H1 (cell line): ENCODE measurements at regions not wholly inside any gene's neighbourhood (a gene's known extent, or its start where the extent isn't known, plus 50 kb on each side); places are given as distances from the start of the nearest gene placed in this dataset.

Source experiments
- CTCF ChIA-PET: fragments of 300-600 bp; sonication (Branson Sonifier 250); formaldehyde crosslinking; loops from one replicate; lab custom pipeline; 2021; ENCODE audit not compliant: partially characterized antibody; lab: Charles Lee
- POLR2A ChIA-PET: fragments of 300-600 bp; sonication (Branson Sonifier 250); formaldehyde crosslinking; loops from one replicate; lab custom pipeline; 2021; ENCODE audit warnings: inconsistent platforms; ENCODE audit not compliant: partially characterized antibody; lab: Charles Lee
- DNase-seq, 2 experiments: peaks; one replicate each; pipeline versions ENCODE4 v3.0.0 to v3.0.0-alpha.2; 2010 to 2022; ENCODE audit warnings: low spot score in 2 of 2, low read depth in 1 of 2, mixed read lengths in 1 of 2
- FAIRE-seq: peaks from 2 replicates; lab custom pipeline; 2011; peaks lifted over from hg19 to GRCh38; lab: Jason Lieb, UNC
- H2AFZ ChIP-seq: 2 replicates; pipeline ENCODE4 v1.8.1; 2012; ENCODE audit warnings: low read length, inconsistent platforms
- H2AK5ac ChIP-seq: 2 replicates; pipeline ENCODE4 v1.6.1; 2013; ENCODE audit warnings: low read depth, low read length
- H2BK120ac ChIP-seq: replicated peaks from 2 replicates; pipeline ENCODE3; 2013; ENCODE audit warnings: low read depth, low read length, inconsistent platforms
- H2BK12ac ChIP-seq: 2 replicates; pipeline ENCODE4 v1.6.1; 2013; ENCODE audit warnings: low read depth, low read length
- H2BK15ac ChIP-seq: 2 replicates; pipeline ENCODE4 v1.6.1; 2013; ENCODE audit warnings: low read length
- H2BK20ac ChIP-seq: 2 replicates; pipeline ENCODE4 v1.6.1; 2013; ENCODE audit warnings: low read length
- H2BK5ac ChIP-seq: 2 replicates; pipeline ENCODE4 v1.6.1; 2013; ENCODE audit warnings: low read depth, low read length
- H3K14ac ChIP-seq: 2 replicates; pipeline ENCODE4 v1.6.1; 2013; ENCODE audit warnings: inconsistent platforms; ENCODE audit not compliant: insufficient read length
- H3K18ac ChIP-seq: 2 replicates; pipeline ENCODE4 v1.6.1; 2013; ENCODE audit warnings: low read length; ENCODE audit errors: extremely low read depth
- H3K23ac ChIP-seq: 2 replicates; pipeline ENCODE4 v1.6.1; 2013; ENCODE audit warnings: inconsistent platforms; ENCODE audit not compliant: insufficient read length
- H3K23me2 ChIP-seq: 2 replicates; pipeline ENCODE4 v1.6.1; 2013; ENCODE audit warnings: low read depth, low read length
- H3K27ac ChIP-seq: 2 replicates; pipeline ENCODE4 v1.6.1; 2011; ENCODE audit warnings: low read depth, low read length, inconsistent platforms
- H3K27me3 ChIP-seq, 4 experiments: replicated peaks in 1 of 4; 1 replicate in 1 of 4; 2 replicates in 3 of 4; pipeline versions ENCODE4 v1.6.1 to v1.8.1; 2011 to 2013; ENCODE audit warnings: low read length in 3 of 4, mild to moderate bottlenecking in 3 of 4, inconsistent platforms in 2 of 4, mixed read lengths in 2 of 4, moderate library complexity in 1 of 4; ENCODE audit not compliant: control insufficient read depth in 3 of 4, insufficient read depth in 3 of 4; ENCODE audit errors: extremely low read depth in 1 of 4
- H3K36me3 ChIP-seq, 4 experiments: 2 replicates each; pipeline versions ENCODE4 v1.6.1 to v1.8.1; 2011 to 2013; ENCODE audit warnings: mild to moderate bottlenecking in 4 of 4, low read length in 3 of 4, moderate library complexity in 2 of 4, control low read depth in 1 of 4, inconsistent platforms in 1 of 4; ENCODE audit not compliant: insufficient read depth in 4 of 4, control insufficient read depth in 2 of 4
- H3K4ac ChIP-seq: replicated peaks from 2 replicates; pipeline ENCODE3; 2013; ENCODE audit warnings: low read length, low read depth, mixed read lengths, inconsistent platforms; ENCODE audit not compliant: insufficient read length
- H3K4me1 ChIP-seq, 4 experiments: replicated peaks in 1 of 4; 1 replicate in 1 of 4; 2 replicates in 3 of 4; pipeline versions ENCODE4 v1.6.1 to v1.8.1; 2011 to 2013; ENCODE audit warnings: low read length in 3 of 4, inconsistent platforms in 2 of 4, mixed read lengths in 1 of 4; ENCODE audit not compliant: insufficient read depth in 4 of 4, control insufficient read depth in 3 of 4
- H3K4me2 ChIP-seq, 2 experiments: 2 replicates each; pipeline versions ENCODE4 v1.6.1 to v1.8.1; 2011 to 2013; ENCODE audit warnings: low read depth in 2 of 2, low read length in 2 of 2, control low read depth in 1 of 2, inconsistent platforms in 1 of 2, mild to moderate bottlenecking in 1 of 2; ENCODE audit not compliant: insufficient read depth in 1 of 2
- H3K4me3 ChIP-seq, 4 experiments: fragments of 200-600, 300-600 bp in 1 of 4; sonication (generic), shearing (Covaris generic), sonication (Bioruptor Twin) in 1 of 4; 2 replicates each; pipeline versions ENCODE4 v1.5.1 to v1.8.1; 2011 to 2016; ENCODE audit warnings: low read length in 4 of 4, low read depth in 3 of 4, control low read depth in 2 of 4, inconsistent platforms in 2 of 4, mild to moderate bottlenecking in 2 of 4, mixed read lengths in 1 of 4, moderate library complexity in 1 of 4; ENCODE audit not compliant: insufficient read depth in 2 of 4; ENCODE audit errors: extremely low read depth in 1 of 4
- H3K56ac ChIP-seq: replicated peaks from 2 replicates; pipeline ENCODE3; 2013; ENCODE audit warnings: low read depth, mild to moderate bottlenecking, mixed read lengths, low read length, inconsistent platforms; ENCODE audit not compliant: insufficient read length
- H3K79me1 ChIP-seq: 2 replicates; pipeline ENCODE4 v1.6.1; 2013; ENCODE audit warnings: low read depth, low read length, control low read depth
- H3K79me2 ChIP-seq, 2 experiments: 2 replicates each; pipeline versions ENCODE4 v1.6.1 to v1.8.1; 2012 to 2013; ENCODE audit warnings: low read length in 2 of 2, mild to moderate bottlenecking in 2 of 2, inconsistent platforms in 1 of 2; ENCODE audit not compliant: insufficient read depth in 2 of 2, control insufficient read depth in 1 of 2
- H3K9ac ChIP-seq, 4 experiments: replicated peaks in 1 of 4; 1 replicate in 1 of 4; 2 replicates in 3 of 4; pipeline versions ENCODE4 v1.6.1 to v1.8.1; 2011 to 2013; ENCODE audit warnings: low read depth in 3 of 4, low read length in 3 of 4, control low read depth in 2 of 4, mild to moderate bottlenecking in 2 of 4, moderate library complexity in 2 of 4, inconsistent platforms in 1 of 4; ENCODE audit errors: extremely low read depth in 1 of 4
- H3K9me3 ChIP-seq, 2 experiments: 2 replicates each; pipeline versions ENCODE4 v1.6.1 to v1.8.1; 2012 to 2013; ENCODE audit warnings: mild to moderate bottlenecking in 2 of 2, moderate library complexity in 2 of 2, control low read depth in 1 of 2, inconsistent platforms in 1 of 2, low read depth in 1 of 2, low read length in 1 of 2, mixed read lengths in 1 of 2; ENCODE audit not compliant: insufficient read depth in 2 of 2
- H4K20me1 ChIP-seq, 2 experiments: replicated peaks in 1 of 2; 2 replicates each; pipeline versions ENCODE3 to v1.8.1; 2011 to 2013; ENCODE audit warnings: inconsistent platforms in 2 of 2, low read length in 2 of 2, mild to moderate bottlenecking in 1 of 2; ENCODE audit not compliant: insufficient read depth in 2 of 2, control insufficient read depth in 1 of 2
- H4K5ac ChIP-seq: 2 replicates; pipeline ENCODE4 v1.6.1; 2013; ENCODE audit warnings: low read length, low read depth, mixed read lengths, inconsistent platforms; ENCODE audit not compliant: insufficient read length
- H4K8ac ChIP-seq: 2 replicates; pipeline ENCODE4 v1.8.0; 2013; ENCODE audit warnings: mild to moderate bottlenecking, moderate library complexity, low read length, inconsistent platforms; ENCODE audit not compliant: insufficient read depth; ENCODE audit errors: extremely low read depth
- H4K91ac ChIP-seq: replicated peaks from 2 replicates; pipeline ENCODE3; 2013; ENCODE audit warnings: low read length, mixed read lengths, inconsistent platforms; ENCODE audit not compliant: insufficient read length
- ASH2L ChIP-seq: fragments of 200-600, 300-600 bp; sonication (generic); IDR thresholded peaks from one replicate; pipeline ENCODE4 v1.7.1; 2017; ENCODE audit warnings: low read length
- BCL11A ChIP-seq, 2 experiments: IDR thresholded peaks; one replicate each; pipeline ENCODE4 v1.6.1; 2011; ENCODE audit warnings: low read depth in 2 of 2, low read length in 2 of 2, mild to moderate bottlenecking in 2 of 2
- CBX5 ChIP-seq: fragments of 300-800, 300-1000 bp; sonication (generic); IDR thresholded peaks from 2 replicates; pipeline ENCODE4 v1.7.1; 2016; ENCODE audit warnings: antibody characterized with exemption, low read length, low read depth
- CBX8 ChIP-seq: fragments of 300-800, 300-1000 bp; sonication (generic); IDR thresholded peaks from 2 replicates; pipeline ENCODE4 v1.7.1; 2016; ENCODE audit warnings: low read depth, low read length, borderline replicate concordance
- CREB1 ChIP-seq: IDR thresholded peaks from 2 replicates; pipeline ENCODE4 v1.6.1; 2012; ENCODE audit warnings: inconsistent platforms
- CTBP2 ChIP-seq: IDR thresholded peaks from 2 replicates; pipeline ENCODE4 v1.7.0; 2011; ENCODE audit warnings: borderline replicate concordance, mild to moderate bottlenecking, moderate library complexity, mixed read lengths, low read length; ENCODE audit not compliant: insufficient read depth, insufficient read length
- EZH2 ChIP-seq: fragments of 200-600 bp; sonication (generic); IDR thresholded peaks from 2 replicates; pipeline ENCODE4 v1.7.1; 2012; ENCODE audit warnings: low read depth, mild to moderate bottlenecking, moderate library complexity, low read length, inconsistent platforms; ENCODE audit not compliant: severe bottlenecking
- KDM5A ChIP-seq: fragments of 200-600 bp; IDR thresholded peaks from 2 replicates; pipeline ENCODE4 v1.7.1; 2012; ENCODE audit warnings: mild to moderate bottlenecking, low read length, inconsistent platforms, mixed read lengths
- NRF1 ChIP-seq: IDR thresholded peaks from 2 replicates; pipeline ENCODE4 v1.6.1; 2011; ENCODE audit warnings: mild to moderate bottlenecking, low read depth, low read length, improper control_type of control experiment
- RFX5 ChIP-seq: IDR thresholded peaks from 2 replicates; pipeline ENCODE4 v1.6.1; 2011; ENCODE audit warnings: low read depth, low read length, improper control_type of control experiment, borderline replicate concordance
- RXRA ChIP-seq: IDR thresholded peaks from 2 replicates; pipeline ENCODE4 v1.6.1; 2011; ENCODE audit warnings: low read depth, mild to moderate bottlenecking, low read length, moderate library complexity; ENCODE audit not compliant: insufficient read depth
- SP2 ChIP-seq: IDR thresholded peaks from 2 replicates; pipeline ENCODE4 v1.6.1; 2012; ENCODE audit warnings: mild to moderate bottlenecking, low read length, inconsistent platforms
- SP4 ChIP-seq: IDR thresholded peaks from 2 replicates; pipeline ENCODE4 v1.6.1; 2012; ENCODE audit warnings: low read length, inconsistent platforms
- SRF ChIP-seq: IDR thresholded peaks from 2 replicates; pipeline ENCODE4 v1.6.1; 2011; ENCODE audit warnings: mild to moderate bottlenecking, low read depth, low read length, moderate library complexity
- TEAD4 ChIP-seq: IDR thresholded peaks from 2 replicates; pipeline ENCODE4 v1.6.1; 2012; ENCODE audit warnings: low read depth, low read length, inconsistent platforms, mixed read lengths
- YY1 ChIP-seq: IDR thresholded peaks from 2 replicates; pipeline ENCODE4 v1.6.1; 2011; ENCODE audit warnings: low read depth, mild to moderate bottlenecking, low read length
- WGBS, 2 experiments: shearing (Covaris generic) in 1 of 2; methylation state at CpG; one replicate each; pipeline versions ENCODE4 v1.1.6 to v1.1.7; 2013 to 2015; ENCODE audit warnings: low lambda C conversion rate in 2 of 2, mixed read lengths in 2 of 2, inconsistent platforms in 1 of 2, low coverage in 1 of 2, missing lambda C conversion rate in 1 of 2; ENCODE audit not compliant: insufficient replicate concordance in 2 of 2, insufficient coverage in 1 of 2, insufficient read length in 1 of 2; ENCODE audit errors: extremely low coverage in 1 of 2, missing lambda C conversion rate in 1 of 2; 5-methylcytosine and 5-hydroxymethylcytosine counted together

GRCh38 chr1:83561346-83561745 lies 437.6 kb downstream of the TTLL7 start:
- Histone ChIP-seq H3K27ac (no peak overlapping the region), H4K91ac (no peak overlapping the region), H3K56ac (no peak overlapping the region), H2BK12ac (no peak overlapping the region), H3K14ac (no peak overlapping the region), H2BK120ac (no peak overlapping the region), H2AFZ (no peak overlapping the region), H3K9me3 (no peaks in the 10 kb centered on the region), H3K4me3 (no peak overlapping the region), H3K79me2 (no peaks in the 10 kb centered on the region), H2BK20ac (no peak overlapping the region), H4K20me1 (no peaks in the 10 kb centered on the region), H3K4ac (no peak overlapping the region), H3K4me2 (no peak overlapping the region), H2AK5ac (no peak overlapping the region), H3K79me1 (no peaks in the 10 kb centered on the region), H3K23me2 (no peaks in the 10 kb centered on the region), H4K5ac (no peak overlapping the region), H3K23ac (no peak overlapping the region), H3K9ac (no peak overlapping the region), H2BK15ac (no peak overlapping the region), H3K18ac (no peak overlapping the region), H2BK5ac (no peak overlapping the region), H3K4me1 (no peaks in the 10 kb centered on the region), H3K27me3 (no peaks in the 10 kb centered on the region), H4K8ac (no peak overlapping the region), H3K36me3 (no peaks in the 10 kb centered on the region)
- DNase-seq = no peak
- WGBS, 2 experiments = 97% methylated on average over 2 of the region's 2 CpGs; no CpG with 5 or more reads in 1 of the 2 experiments
- POLR2A ChIA-PET = interaction anchor here (0.6 kb wide), 1 partner anchor 21 kb away, joined by 3 read pairs; no protein-coding TSS in a partner anchor
- CTCF ChIA-PET = interaction anchor here (0.8 to 1.2 kb wide), 5 partner anchors 9 to 34 kb away, joined by 3 read pairs; no protein-coding TSS in a partner anchor
- FAIRE-seq = no peak
- TF ChIP-seq SRF (no peak), EZH2 (no peak), KDM5A (no peak), ASH2L (no peak), YY1 (no peak), CREB1 (no peak), CTBP2 (no peak), RFX5 (no peak), NRF1 (no peak), SP2 (no peak), CBX5 (no peak), BCL11A (IDR thresholded peaks at IDR 0.05; ENCODE audit: low read depth in 2 of 2, low read length in 2 of 2) (no peak), CBX8 (no peak), SP4 (no peak), RXRA (no peak), TEAD4 (no peak)
